ENCODE measurements at regions not wholly inside any gene's neighbourhood (a gene's known extent, or its start where the extent isn't known, plus 50 kb on each side); places are given as distances from the start of the nearest gene placed in this dataset.
A peak's percentile ranks its signal among the peaks of the same experiment; 100 is the strongest.

- H3K27ac ChIP-seq = no peak overlapping the region
- H3K36me3 ChIP-seq = no peaks in the 10 kb centered on the region
- intact Hi-C loops (cut with DNase I) = loop anchor here (10.0 kb wide), 2 partner anchors 158 to 398 kb away; no protein-coding TSS in a partner anchor
- 89 to 91% methylated on average over 6 of the region's 6 CpGs for WGBS, 2 donors
- peaks cover 5 to 25% of the 10 kb centered on the region in 2 donors for H3K4me1 ChIP-seq
- no peaks in the 10 kb centered on the region for H3K9me3 ChIP-seq
- no peak overlapping the region for H3K4me3 ChIP-seq (replicated peaks in 1 of 3)
- H3K27me3 ChIP-seq = no peaks in the 10 kb centered on the region
- TF ChIP-seq POLR2A (IDR thresholded peaks at IDR 0.05) = no peak
- TF ChIP-seq, protein P1, sequence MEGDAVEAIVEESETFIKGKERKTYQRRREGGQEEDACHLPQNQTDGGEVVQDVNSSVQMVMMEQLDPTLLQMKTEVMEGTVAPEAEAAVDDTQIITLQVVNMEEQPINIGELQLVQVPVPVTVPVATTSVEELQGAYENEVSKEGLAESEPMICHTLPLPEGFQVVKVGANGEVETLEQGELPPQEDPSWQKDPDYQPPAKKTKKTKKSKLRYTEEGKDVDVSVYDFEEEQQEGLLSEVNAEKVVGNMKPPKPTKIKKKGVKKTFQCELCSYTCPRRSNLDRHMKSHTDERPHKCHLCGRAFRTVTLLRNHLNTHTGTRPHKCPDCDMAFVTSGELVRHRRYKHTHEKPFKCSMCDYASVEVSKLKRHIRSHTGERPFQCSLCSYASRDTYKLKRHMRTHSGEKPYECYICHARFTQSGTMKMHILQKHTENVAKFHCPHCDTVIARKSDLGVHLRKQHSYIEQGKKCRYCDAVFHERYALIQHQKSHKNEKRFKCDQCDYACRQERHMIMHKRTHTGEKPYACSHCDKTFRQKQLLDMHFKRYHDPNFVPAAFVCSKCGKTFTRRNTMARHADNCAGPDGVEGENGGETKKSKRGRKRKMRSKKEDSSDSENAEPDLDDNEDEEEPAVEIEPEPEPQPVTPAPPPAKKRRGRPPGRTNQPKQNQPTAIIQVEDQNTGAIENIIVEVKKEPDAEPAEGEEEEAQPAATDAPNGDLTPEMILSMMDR (IDR thresholded peaks at IDR 0.05) = no peak
- no peak for DNase-seq
Measured at GRCh38 chr14:54332490-54332889, 64.3 kb upstream of the CDKN3 start.

- intact Hi-C loops (cut with DNase I) = loop anchor here (10.0 kb wide), 2 partner anchors 159 to 399 kb away; no protein-coding TSS in a partner anchor
- Histone ChIP-seq H3K4me1 (peaks cover 5 to 21% of the 10 kb centered on the region in 2 donors), H3K27me3 (no peaks in the 10 kb centered on the region), H3K27ac (no peak overlapping the region), H3K36me3 (no peaks in the 10 kb centered on the region), H3K4me3 (replicated peaks in 1 of 3) (no peak overlapping the region), H3K9me3 (no peaks in the 10 kb centered on the region)
- WGBS, 2 donors = 95 to 99% methylated on average over 4 of the region's 4 CpGs
- no peak for DNase-seq
- no peak for TF ChIP-seq POLR2A (IDR thresholded peaks at IDR 0.05)
- TF ChIP-seq, protein P1 (IDR thresholded peaks at IDR 0.05) = no peak
Measured at GRCh38 chr14:54333511-54333910, 63.3 kb upstream of the CDKN3 start.

- H3K27ac ChIP-seq = no peak overlapping the region
- DNase-seq = no peak
- intact Hi-C loops (cut with DNase I) = loop anchor here (10.0 kb wide), 2 partner anchors 161 to 401 kb away; no protein-coding TSS in a partner anchor
- TF ChIP-seq, protein P1 (IDR thresholded peaks at IDR 0.05) = no peak
- TF ChIP-seq POLR2A (IDR thresholded peaks at IDR 0.05) = no peak
- H3K4me3 ChIP-seq (replicated peaks in 1 of 3) = no peak overlapping the region
- H3K36me3 ChIP-seq = no peaks in the 10 kb centered on the region
- H3K4me1 ChIP-seq = peaks cover 3 to 9% of the 10 kb centered on the region in 2 donors
- WGBS, 2 donors = 97% methylated on average over 2 of the region's 2 CpGs
- no peaks in the 10 kb centered on the region for H3K9me3 ChIP-seq
- H3K27me3 ChIP-seq = no peaks in the 10 kb centered on the region
Measured at GRCh38 chr14:54335569-54336155, 61.1 kb upstream of the CDKN3 start.

DNA sequence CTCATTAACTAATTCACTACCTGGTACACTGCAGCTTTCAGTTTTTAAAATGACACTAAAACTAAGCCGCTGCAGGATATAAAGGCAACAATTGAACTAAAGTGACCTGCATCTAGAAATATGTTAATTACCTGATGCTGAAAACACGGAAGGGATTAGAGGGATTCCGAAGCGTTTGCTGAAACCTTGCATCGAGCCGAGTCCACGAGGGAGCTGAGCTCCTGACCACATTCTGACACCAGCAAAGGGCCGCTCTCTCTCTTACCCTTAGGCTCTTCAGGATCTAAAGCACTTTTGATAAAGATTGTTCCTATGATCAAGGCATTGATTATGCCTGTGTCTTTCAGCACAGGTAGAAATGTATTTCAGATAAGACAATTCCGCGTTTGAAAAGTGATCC, 59.5 kb upstream of the CDKN3 start:
- Histone ChIP-seq H3K9me3 (no peaks in the 10 kb centered on the region), H3K4me1 (no peaks in the 10 kb centered on the region), H3K4me3 (replicated peaks in 1 of 3) (no peak overlapping the region), H3K27me3 (no peaks in the 10 kb centered on the region), H3K27ac (no peak overlapping the region), H3K36me3 (no peaks in the 10 kb centered on the region)
- TF ChIP-seq, protein P1 (IDR thresholded peaks at IDR 0.05) = no peak
- no peak for TF ChIP-seq POLR2A (IDR thresholded peaks at IDR 0.05)
- no peak for DNase-seq
- 93 to 94% methylated on average over 10 of the region's 10 CpGs for WGBS, 2 donors
- intact Hi-C loops (cut with DNase I) = loop anchor here (10.0 kb wide), 2 partner anchors 163 to 403 kb away; no protein-coding TSS in a partner anchor

DNA sequence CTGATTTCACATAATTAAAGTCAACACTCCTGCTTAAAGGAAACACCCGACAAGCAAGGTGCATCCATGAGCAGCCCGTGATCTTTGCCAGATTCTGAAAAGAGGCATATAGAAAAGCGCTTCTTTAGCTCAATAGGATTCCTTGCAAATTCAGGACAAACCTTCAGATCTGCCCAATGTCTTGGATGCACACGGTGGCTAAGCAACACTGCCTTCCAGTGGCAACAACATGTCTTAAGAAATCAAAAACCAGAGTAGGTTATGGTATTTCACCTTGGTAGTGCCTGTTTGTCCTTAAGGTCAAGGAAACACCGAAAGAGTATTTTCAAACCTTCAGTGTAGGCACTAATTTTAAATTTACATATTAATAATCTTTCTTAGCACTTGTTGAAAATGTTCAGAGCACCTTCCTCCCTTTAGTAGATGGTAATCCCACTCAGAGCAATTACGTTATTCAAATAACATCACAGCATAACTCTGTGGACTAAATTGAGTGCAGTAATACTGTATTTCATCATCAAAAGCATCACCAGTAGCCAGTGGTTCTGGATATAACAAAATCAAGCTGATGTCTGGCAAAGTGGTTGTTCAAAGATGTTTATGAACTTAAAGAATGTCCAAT, 58.0 kb upstream of the CDKN3 start:
- Histone ChIP-seq H3K27ac (no peak overlapping the region), H3K4me1 (no peaks in the 10 kb centered on the region), H3K4me3 (replicated peaks in 1 of 3) (no peak overlapping the region), H3K27me3 (no peaks in the 10 kb centered on the region), H3K36me3 (no peaks in the 10 kb centered on the region), H3K9me3 (no peaks in the 10 kb centered on the region)
- DNase-seq = peak; percentile 30 to 50
- intact Hi-C loops (cut with DNase I) = loop anchor here (10.0 kb wide), 2 partner anchors 164 to 404 kb away; no protein-coding TSS in a partner anchor
- 38 to 40% methylated on average over 6 of the region's 6 CpGs for WGBS, 2 donors
- no peak for TF ChIP-seq POLR2A (IDR thresholded peaks at IDR 0.05)
- TF ChIP-seq, protein P1 (IDR thresholded peaks at IDR 0.05) = peak in 5 of 6 experiments; percentile 15 to 62 (median 53)
